KBM-7 (cell line): ENCODE measurements at regions not wholly inside any gene's neighbourhood (a gene's known extent, or its start where the extent isn't known, plus 50 kb on each side); places are given as distances from the start of the nearest gene placed in this dataset.

Source experiments
- DNase-seq: peaks from one replicate; pipeline ENCODE4 v3.0.0-alpha.2; 2015
- in situ Hi-C: fragments of 300-500 bp; cut with MboI; formaldehyde crosslinking; loops from 2 replicates; pipeline ENCODE4 v1.14.3; 2020; ENCODE audit warnings: low sequenced_read_pairs, low pct_unique_long_range_greater_than_20kb, mixed read lengths

DNA sequence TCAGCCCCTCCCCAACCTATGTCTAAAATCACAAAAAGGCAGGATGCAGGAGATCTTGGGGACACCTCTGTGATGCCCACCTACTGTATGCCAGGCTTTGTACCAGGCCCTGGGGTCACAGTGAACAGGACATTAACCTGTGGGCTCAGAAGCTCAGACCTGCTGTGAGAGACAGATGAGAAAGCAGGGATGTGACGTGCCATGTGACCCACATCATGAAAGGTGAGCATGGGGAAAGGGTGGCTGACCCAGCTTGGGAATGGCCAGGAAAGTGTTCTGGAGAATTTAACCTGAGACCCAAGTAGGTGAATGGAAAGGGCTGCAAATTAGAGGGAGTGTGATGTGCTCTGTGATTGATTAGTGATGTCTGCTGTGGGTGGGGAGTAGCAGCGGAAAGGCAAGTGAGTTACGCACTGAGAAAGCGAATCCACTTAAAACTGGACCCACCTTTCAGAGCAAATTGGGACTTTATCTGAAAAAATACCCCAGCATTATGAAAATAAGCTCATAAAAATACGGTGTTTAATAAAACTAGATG lies 132.2 kb downstream of the IRF8 start:
- DNase-seq, result no peak
- in situ Hi-C loops, result no loop called here

- in situ Hi-C loops, result no loop called here
- no peak for DNase-seq
These were observed 134.1 kb downstream of the IRF8 start for GRCh38 chr16:86033016-86033474.

GRCh38 chr16:86033971-86034370 lies 135.0 kb downstream of the IRF8 start:
- in situ Hi-C loops, result no loop called here
- no peak for DNase-seq

GRCh38 chr16:86034421-86034919 lies 135.5 kb downstream of the IRF8 start:
- in situ Hi-C loops, result no loop called here
- no peak for DNase-seq

DNA sequence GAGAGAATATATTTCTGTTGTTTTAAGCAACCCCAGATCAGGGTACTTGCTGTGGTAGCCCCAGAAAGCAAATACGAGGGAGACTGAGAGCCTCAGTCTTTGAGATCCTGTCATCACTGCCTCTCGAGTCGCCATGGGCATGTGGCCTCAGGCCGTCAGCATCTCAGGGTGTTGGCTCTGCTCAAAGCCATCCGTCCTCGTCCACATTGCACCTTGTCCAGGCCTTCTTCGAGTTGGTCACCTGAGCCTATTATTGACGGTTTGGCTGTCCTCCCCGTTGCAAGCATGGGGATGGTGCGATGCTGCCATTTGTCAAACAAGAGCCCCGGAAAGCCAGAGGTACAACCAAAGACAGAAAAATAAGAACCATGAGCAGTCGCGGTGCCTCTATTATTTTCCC lies 136.9 kb downstream of the IRF8 start:
- in situ Hi-C loops, result no loop called here

GRCh38 chr16:86037999-86038925 lies 139.3 kb downstream of the IRF8 start:
- DNase-seq, result no peak
- in situ Hi-C loops, result no loop called here

More for the DNA sequence above, 136.9 kb downstream of the IRF8 start:
- DNase-seq, result no peak

- no peak for DNase-seq
- in situ Hi-C loops, result no loop called here
These were observed 140.0 kb downstream of the IRF8 start for GRCh38 chr16:86038926-86039310.

- in situ Hi-C loops, result no loop called here
These were observed 140.6 kb downstream of the IRF8 start for GRCh38 chr16:86039606-86040005.

GRCh38 chr16:86040496-86040895 lies 141.5 kb downstream of the IRF8 start:
- DNase-seq, result no peak
- in situ Hi-C loops, result no loop called here

More at GRCh38 chr16:86039606-86040005, 140.6 kb downstream of the IRF8 start:
- DNase-seq, result no peak

DNA sequence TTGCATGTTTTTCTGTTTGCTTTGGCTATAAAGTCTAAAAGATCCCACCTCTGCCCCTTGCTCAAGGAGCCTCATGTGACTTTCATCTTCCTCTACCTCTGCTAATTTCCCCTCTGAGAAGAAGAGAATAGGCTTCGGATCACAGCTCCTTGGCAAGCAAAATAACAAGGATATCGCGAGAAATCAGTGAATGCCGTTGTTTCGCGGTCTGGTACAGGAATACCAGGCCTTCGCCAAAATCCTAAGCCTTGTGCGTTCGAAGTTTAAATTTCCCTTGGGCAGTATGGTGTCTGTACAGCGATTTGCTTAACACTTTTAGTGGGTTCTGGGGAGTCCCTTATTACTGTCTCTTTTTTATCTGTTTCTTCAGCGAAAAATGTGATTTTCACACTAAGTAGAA lies 142.3 kb downstream of the IRF8 start:
- in situ Hi-C loops, result no loop called here

GRCh38 chr16:86041807-86042206 lies 142.8 kb downstream of the IRF8 start:
- in situ Hi-C loops, result no loop called here
- DNase-seq, result no peak

More for the DNA sequence above, 142.3 kb downstream of the IRF8 start:
- DNase-seq, result no peak

- in situ Hi-C loops, result no loop called here
These were observed 143.4 kb downstream of the IRF8 start for GRCh38 chr16:86042393-86042792.

GRCh38 chr16:86042996-86043725 lies 144.2 kb downstream of the IRF8 start:
- in situ Hi-C loops, result no loop called here
- DNase-seq, result no peak

More at GRCh38 chr16:86042393-86042792, 143.4 kb downstream of the IRF8 start:
- DNase-seq, result no peak

DNA sequence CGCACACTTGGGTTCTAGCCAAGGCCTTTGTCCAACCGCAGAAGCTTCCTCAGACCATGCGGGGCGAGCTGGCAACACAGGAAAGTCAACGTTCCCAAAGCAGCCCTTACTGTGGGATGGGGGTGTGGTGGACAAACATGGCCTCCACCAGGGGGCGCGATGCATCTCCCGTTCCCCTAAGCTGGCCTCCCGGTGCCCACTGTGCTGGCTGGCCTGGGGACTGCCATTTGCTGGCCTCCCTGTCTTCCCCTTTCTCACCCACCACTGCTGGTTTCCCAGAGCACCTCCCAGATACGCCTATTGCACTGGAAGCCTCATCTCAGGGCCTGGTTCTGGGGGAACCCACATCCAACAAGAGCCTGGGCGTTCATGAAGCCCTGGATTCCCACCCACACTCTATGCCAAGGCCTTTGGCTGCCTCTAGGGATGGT lies 145.3 kb downstream of the IRF8 start:
- DNase-seq, result peak; percentile 46
- in situ Hi-C loops, result no loop called here

- peak; percentile 12 for DNase-seq
- in situ Hi-C loops, result no loop called here
These were observed 146.1 kb downstream of the IRF8 start for GRCh38 chr16:86044881-86045590.

- no peak for DNase-seq
These were observed 146.6 kb downstream of the IRF8 start for GRCh38 chr16:86045591-86045971.

GRCh38 chr16:86046026-86046425 lies 147.1 kb downstream of the IRF8 start:
- DNase-seq, result no peak
- in situ Hi-C loops, result no loop called here

More at GRCh38 chr16:86045591-86045971, 146.6 kb downstream of the IRF8 start:
- in situ Hi-C loops, result no loop called here

- in situ Hi-C loops, result no loop called here
- DNase-seq, result no peak
These were observed 147.8 kb downstream of the IRF8 start for GRCh38 chr16:86046667-86047270.

DNA sequence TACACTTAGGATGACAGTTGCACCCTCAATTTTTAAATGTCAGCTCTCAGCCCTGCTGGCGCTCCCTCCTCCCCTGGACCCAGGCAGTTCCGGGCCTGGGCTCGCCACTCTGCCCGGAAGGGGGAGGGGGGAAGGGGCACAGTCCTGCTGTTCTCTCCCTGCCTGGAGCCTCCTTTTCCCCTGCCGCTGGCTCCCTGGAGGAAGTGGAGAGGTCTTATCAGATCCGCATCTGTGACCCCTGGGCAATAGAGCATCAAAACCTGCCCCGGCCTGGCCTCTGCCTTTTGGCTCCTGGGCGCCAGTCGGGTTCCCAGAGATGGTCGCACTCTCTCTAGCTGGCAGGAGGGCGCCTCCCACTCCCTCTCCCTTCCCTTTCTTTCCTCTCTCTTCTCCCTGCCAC lies 149.3 kb downstream of the IRF8 start:
- in situ Hi-C loops, result no loop called here
- DNase-seq, result no peak
